NT2/D1 (cell line): ENCODE measurements at regions not wholly inside any gene's neighbourhood (a gene's known extent, or its start where the extent isn't known, plus 50 kb on each side); places are given as distances from the start of the nearest gene placed in this dataset.

Experiments used
- DNase-seq: peaks from one replicate; pipeline ENCODE4 v3.0.0-alpha.2; 2011; ENCODE audit warnings: low read depth, low spot score
- H3K27me3 ChIP-seq: 2 replicates; pipeline ENCODE4 v1.6.0; 2011; ENCODE audit warnings: mild to moderate bottlenecking; ENCODE audit not compliant: insufficient read length, insufficient read depth
- H3K36me3 ChIP-seq: 2 replicates; pipeline ENCODE4 v1.6.1; 2011; ENCODE audit warnings: mild to moderate bottlenecking, low read length, mixed read lengths; ENCODE audit not compliant: insufficient read depth, insufficient read length
- H3K4me1 ChIP-seq: 2 replicates; pipeline ENCODE4 v1.5.1; 2011; ENCODE audit not compliant: insufficient read depth, insufficient read length
- H3K4me3 ChIP-seq: 2 replicates; pipeline ENCODE4 v1.5.1; 2011; ENCODE audit warnings: low read depth; ENCODE audit not compliant: insufficient read length
- H3K9ac ChIP-seq: 2 replicates; pipeline ENCODE4 v1.6.0; 2011; ENCODE audit warnings: low read depth; ENCODE audit not compliant: insufficient read length
- H3K9me3 ChIP-seq: 2 replicates; pipeline ENCODE4 v1.5.1; 2011; ENCODE audit warnings: mild to moderate bottlenecking, low read length; ENCODE audit not compliant: insufficient read depth
- SUZ12 ChIP-seq: IDR thresholded peaks from 2 replicates; pipeline ENCODE4 v1.6.1; 2011; ENCODE audit not compliant: insufficient read length, insufficient read depth; ENCODE audit errors: extremely low read depth
- YY1 ChIP-seq: IDR thresholded peaks from 2 replicates; pipeline ENCODE4 v1.6.1; 2011; ENCODE audit not compliant: insufficient read length, insufficient read depth
- ZNF274 ChIP-seq: IDR thresholded peaks from 2 replicates; pipeline ENCODE4 v1.6.1; 2011; ENCODE audit warnings: mild to moderate bottlenecking, low read depth, low read length

DNA sequence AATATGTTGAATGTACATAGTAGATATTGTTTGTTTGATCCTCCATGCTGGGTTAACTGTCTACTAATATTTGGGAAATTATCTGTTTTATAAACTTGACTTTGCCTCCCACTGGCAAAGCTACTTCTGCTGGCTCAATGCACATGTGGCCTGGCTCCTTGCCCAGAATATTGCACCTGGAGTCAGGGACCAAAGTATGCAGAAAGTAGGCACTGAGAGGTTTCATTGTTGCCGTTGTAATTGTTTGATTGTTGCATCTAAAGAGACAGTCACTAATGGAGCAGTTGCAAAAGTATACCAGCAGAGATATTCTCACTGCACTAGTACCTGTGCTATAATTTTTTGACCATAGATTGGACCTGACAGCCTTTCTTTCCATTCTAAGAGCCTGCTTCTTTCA, 137.8 kb upstream of the CNTNAP2 start:
- no peak for DNase-seq
- Histone ChIP-seq H3K9me3 (no peaks in the 10 kb centered on the region), H3K4me1 (no peaks in the 10 kb centered on the region), H3K36me3 (no peaks in the 10 kb centered on the region), H3K27me3 (no peaks in the 10 kb centered on the region), H3K4me3 (no peak overlapping the region), H3K9ac (no peak overlapping the region)
- TF ChIP-seq SUZ12 = no peak
- TF ChIP-seq ZNF274 = no peak
- no peak for TF ChIP-seq YY1

- Histone ChIP-seq H3K4me3 (no peak overlapping the region), H3K9ac (no peak overlapping the region), H3K36me3 (no peaks in the 10 kb centered on the region), H3K4me1 (no peaks in the 10 kb centered on the region), H3K27me3 (no peaks in the 10 kb centered on the region), H3K9me3 (no peaks in the 10 kb centered on the region)
- no peak for DNase-seq
- no peak for TF ChIP-seq SUZ12
- TF ChIP-seq ZNF274 = no peak
- no peak for TF ChIP-seq YY1
These were observed 156.6 kb upstream of the CNTNAP2 start for GRCh38 chr7:145959981-145960380.

DNA sequence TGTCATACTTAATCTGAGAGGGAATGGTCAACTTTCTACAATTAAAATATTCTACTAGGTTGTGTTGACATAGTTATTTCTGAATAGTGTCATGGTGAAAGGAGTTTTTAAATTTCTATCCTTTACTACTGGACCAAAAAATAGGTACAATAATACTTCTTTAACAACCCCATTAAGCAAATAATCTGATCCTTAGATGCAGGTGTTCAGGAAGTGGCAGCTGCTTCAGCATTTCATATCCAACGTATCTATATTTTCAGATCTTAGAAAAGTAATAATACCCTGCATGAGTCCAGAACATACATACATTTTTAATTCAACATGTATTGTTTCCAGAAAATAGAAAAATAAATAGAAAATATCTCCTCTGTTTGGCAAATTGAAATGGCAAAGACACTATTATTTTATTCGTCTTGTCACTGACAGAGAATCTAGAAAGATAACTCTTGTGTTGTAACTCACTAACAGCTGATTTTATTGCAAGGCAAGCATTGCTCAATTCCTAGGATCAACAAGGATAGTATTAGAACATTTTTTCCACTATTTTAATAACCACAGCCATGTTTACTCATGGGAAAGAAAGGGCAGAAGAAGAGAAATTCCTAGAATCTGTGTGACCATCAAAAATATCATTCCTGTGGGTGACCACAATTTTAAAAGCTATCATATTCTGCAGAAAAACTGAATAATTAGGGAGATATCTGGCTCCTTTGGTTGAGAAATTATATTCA, 159.3 kb upstream of the CNTNAP2 start:
- TF ChIP-seq ZNF274 (no peak), SUZ12 (no peak), YY1 (no peak)
- Histone ChIP-seq H3K27me3 (no peaks in the 10 kb centered on the region), H3K36me3 (no peaks in the 10 kb centered on the region), H3K9me3 (no peaks in the 10 kb centered on the region), H3K4me3 (no peak overlapping the region), H3K9ac (no peak overlapping the region), H3K4me1 (no peaks in the 10 kb centered on the region)
- DNase-seq = no peak

GRCh38 chr7:145951566-145951965, 165.0 kb upstream of the CNTNAP2 start:
- H3K4me3 ChIP-seq = no peak overlapping the region
- H3K9ac ChIP-seq = no peak overlapping the region
- DNase-seq = no peak
- no peaks in the 10 kb centered on the region for H3K27me3 ChIP-seq
- TF ChIP-seq ZNF274 = no peak
- no peak for TF ChIP-seq SUZ12
- TF ChIP-seq YY1 = no peak
- H3K36me3 ChIP-seq = no peaks in the 10 kb centered on the region
- no peaks in the 10 kb centered on the region for H3K4me1 ChIP-seq
- H3K9me3 ChIP-seq = no peaks in the 10 kb centered on the region

GRCh38 chr7:145928937-145929336, 187.7 kb upstream of the CNTNAP2 start:
- TF ChIP-seq ZNF274 (no peak), SUZ12 (no peak), YY1 (no peak)
- Histone ChIP-seq H3K9me3 (no peaks in the 10 kb centered on the region), H3K4me1 (no peaks in the 10 kb centered on the region), H3K9ac (no peak overlapping the region), H3K36me3 (no peaks in the 10 kb centered on the region), H3K27me3 (no peaks in the 10 kb centered on the region), H3K4me3 (no peak overlapping the region)
- DNase-seq = no peak

DNA sequence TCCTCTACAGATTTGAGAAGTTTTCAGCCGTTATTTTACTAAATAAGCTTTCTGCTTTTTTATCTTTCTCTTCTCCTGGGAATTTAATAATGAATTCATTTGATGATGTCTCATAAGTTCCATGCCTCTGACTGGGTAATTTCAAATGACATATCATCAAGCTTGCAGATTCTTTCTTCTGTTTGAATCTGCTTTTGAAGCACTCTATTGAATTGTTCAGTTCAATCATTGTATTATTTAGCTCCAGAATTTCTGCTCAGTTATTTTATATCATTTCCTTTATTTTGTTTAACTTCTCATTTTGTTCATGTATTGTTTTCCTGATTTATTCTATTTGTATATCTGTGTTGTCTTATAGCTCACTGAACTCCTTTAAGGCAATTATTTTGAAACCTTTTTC, 196.9 kb upstream of the CNTNAP2 start:
- no peak for DNase-seq
- Histone ChIP-seq H3K27me3 (no peaks in the 10 kb centered on the region), H3K9ac (no peak overlapping the region), H3K9me3 (no peaks in the 10 kb centered on the region), H3K4me1 (no peaks in the 10 kb centered on the region), H3K4me3 (no peak overlapping the region), H3K36me3 (no peaks in the 10 kb centered on the region)
- TF ChIP-seq ZNF274 = no peak
- TF ChIP-seq YY1 = no peak
- TF ChIP-seq SUZ12 = no peak

- H3K36me3 ChIP-seq = no peaks in the 10 kb centered on the region
- no peaks in the 10 kb centered on the region for H3K9me3 ChIP-seq
- no peak for DNase-seq
- no peak overlapping the region for H3K4me3 ChIP-seq
- H3K9ac ChIP-seq = no peak overlapping the region
- no peaks in the 10 kb centered on the region for H3K4me1 ChIP-seq
- no peaks in the 10 kb centered on the region for H3K27me3 ChIP-seq
- TF ChIP-seq YY1 (no peak), ZNF274 (no peak), SUZ12 (no peak)
These were observed 199.8 kb upstream of the CNTNAP2 start for GRCh38 chr7:145916776-145917175.
